PFSK-1 (cell line): ENCODE measurements at regions not wholly inside any gene's neighbourhood (a gene's known extent, or its start where the extent isn't known, plus 50 kb on each side); places are given as distances from the start of the nearest gene placed in this dataset.

Experiments used
- POLR2AphosphoS5 ChIP-seq: IDR thresholded peaks from 2 replicates; pipeline ENCODE4 v1.6.1; 2012; ENCODE audit warnings: low read depth, mild to moderate bottlenecking, control low read depth, low read length, moderate library complexity
- SIN3A ChIP-seq: IDR thresholded peaks from 2 replicates; pipeline ENCODE4 v1.6.1; 2012; ENCODE audit warnings: mild to moderate bottlenecking, low read length, moderate library complexity, borderline replicate concordance; ENCODE audit not compliant: insufficient read depth

- TF ChIP-seq POLR2AphosphoS5 (no peak), SIN3A (no peak)
Observed at GRCh38 chr9:13613296-13613695, 333.8 kb upstream of the MPDZ start.
